Adrenal gland (tissue), 5 donors: ENCODE measurements at regions not wholly inside any gene's neighbourhood (a gene's known extent, or its start where the extent isn't known, plus 50 kb on each side); places are given as distances from the start of the nearest gene placed in this dataset.

ENCODE experiments used
- CTCF ChIP-seq, 6 experiments: fragments of 450-650 bp in 4 of 6; fragments of 200-600 bp in 2 of 6; sonication (generic) in 1 of 6; IDR thresholded peaks; 1 replicate in 5 of 6; 2 replicates in 1 of 6; pipeline versions ENCODE4 v1.5.1 to v1.8.0; 2016 to 2021; ENCODE audit warnings: antibody characterized with exemption in 6 of 6, mild to moderate bottlenecking in 2 of 6, moderate library complexity in 1 of 6
- POLR2A ChIP-seq, 2 donors: fragments of 450-650 bp; IDR thresholded peaks; one replicate each; pipeline ENCODE4 v1.6.1; 2017; ENCODE audit warnings: antibody characterized with exemption in 2 of 2, mild to moderate bottlenecking in 2 of 2, moderate library complexity in 1 of 2
- donor health status: DM: no; HTN: no; CAD: no.

DNA sequence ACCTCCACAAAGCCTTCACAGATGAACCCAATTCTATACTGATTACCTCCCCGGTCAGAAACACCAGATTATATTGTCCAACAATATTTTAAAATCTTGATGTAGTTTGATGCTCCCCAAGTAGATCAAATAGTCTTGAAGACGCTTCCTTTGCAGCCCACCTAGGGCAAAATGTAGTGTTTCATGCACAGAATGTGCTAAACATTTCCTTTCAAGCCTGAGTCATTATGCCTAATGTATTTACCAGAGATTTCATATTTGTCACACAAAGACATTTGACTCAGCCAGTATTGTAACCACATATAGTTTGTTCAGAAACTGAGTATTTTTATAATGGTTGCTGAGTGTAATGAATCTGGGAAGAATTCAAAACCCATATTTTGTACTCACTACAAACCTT lies 1396.8 kb downstream of the LRRC4C start:
- TF ChIP-seq POLR2A (IDR thresholded peaks at IDR 0.05) = no peak
- no peak for TF ChIP-seq CTCF (IDR thresholded peaks at IDR 0.05)
